Osteoblast (primary cell): ENCODE measurements at regions not wholly inside any gene's neighbourhood (a gene's known extent, or its start where the extent isn't known, plus 50 kb on each side); places are given as distances from the start of the nearest gene placed in this dataset.

Experiments used
- DNase-seq: peaks from one replicate; pipeline ENCODE4 v3.0.0; 2011; ENCODE audit warnings: low spot score, mixed read lengths; ENCODE audit not compliant: insufficient read length; ENCODE audit errors: missing footprints
- H2AFZ ChIP-seq: 2 replicates; pipeline ENCODE4 v1.6.0; 2011; ENCODE audit warnings: mild to moderate bottlenecking, low read length
- H3K27ac ChIP-seq: 2 replicates; pipeline ENCODE4 v1.5.1; 2011; ENCODE audit warnings: mild to moderate bottlenecking, low read depth, low read length, moderate library complexity
- H3K27me3 ChIP-seq: 2 replicates; pipeline ENCODE4 v1.6.0; 2012; ENCODE audit warnings: mild to moderate bottlenecking, control low read depth, inconsistent platforms, low read length, moderate library complexity; ENCODE audit not compliant: insufficient read depth
- H3K36me3 ChIP-seq: 2 replicates; pipeline ENCODE4 v1.5.1; 2011; ENCODE audit warnings: mild to moderate bottlenecking, low read length, control low read depth, moderate library complexity; ENCODE audit not compliant: insufficient read depth
- H3K4me1 ChIP-seq: 2 replicates; pipeline ENCODE4 v1.5.1; 2011; ENCODE audit warnings: mild to moderate bottlenecking, low read length, control low read depth, moderate library complexity; ENCODE audit not compliant: insufficient read depth
- H3K4me2 ChIP-seq: 2 replicates; pipeline ENCODE4 v1.6.0; 2011; ENCODE audit warnings: mild to moderate bottlenecking, low read length; ENCODE audit not compliant: insufficient read depth
- H3K4me3 ChIP-seq: fragments of 200-600 bp; sonication (generic); 3 replicates; pipeline ENCODE4 v1.5.1; 2012; ENCODE audit warnings: mild to moderate bottlenecking, low read length, inconsistent platforms; ENCODE audit not compliant: insufficient read depth
- H3K79me2 ChIP-seq: 2 replicates; pipeline ENCODE4 v1.6.0; 2012; ENCODE audit warnings: mild to moderate bottlenecking, low read length, control low read depth, inconsistent platforms; ENCODE audit not compliant: insufficient read depth
- H3K9me3 ChIP-seq: 2 replicates; pipeline ENCODE4 v1.5.1; 2011; ENCODE audit warnings: low read depth, low read length, control low read depth
- H4K20me1 ChIP-seq: 2 replicates; pipeline ENCODE4 v1.6.0; 2012; ENCODE audit warnings: mild to moderate bottlenecking, low read length, control low read depth; ENCODE audit not compliant: insufficient read depth
- TF ChIP-seq, protein P1 (sequence below): IDR thresholded peaks from 2 replicates; pipeline ENCODE4 v1.5.1; 2011; ENCODE audit warnings: mild to moderate bottlenecking, low read depth, low read length, moderate library complexity; ENCODE audit errors: extremely low read depth

DNA sequence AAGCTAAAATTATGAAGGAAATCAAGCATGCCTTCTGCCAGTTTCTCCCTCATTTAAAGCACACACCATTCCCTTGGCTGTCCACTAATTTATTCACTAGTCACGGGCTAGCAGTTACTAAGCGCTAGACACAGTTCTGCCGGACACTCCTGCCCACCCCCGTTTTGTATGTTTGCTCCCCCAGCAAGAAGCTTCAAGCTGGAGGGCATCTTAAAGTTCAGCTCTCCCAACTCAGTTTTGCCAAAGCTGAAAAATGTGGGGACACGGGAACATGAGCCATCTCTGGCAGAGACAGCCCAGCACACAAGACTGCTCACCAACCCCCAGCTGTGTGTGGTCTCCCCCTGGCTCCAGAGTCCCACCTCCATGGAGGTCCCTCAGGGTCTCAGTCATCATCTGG is 263.6 kb downstream of the BRD1 start:
- no peaks in the 10 kb centered on the region for H3K27me3 ChIP-seq

DNA sequence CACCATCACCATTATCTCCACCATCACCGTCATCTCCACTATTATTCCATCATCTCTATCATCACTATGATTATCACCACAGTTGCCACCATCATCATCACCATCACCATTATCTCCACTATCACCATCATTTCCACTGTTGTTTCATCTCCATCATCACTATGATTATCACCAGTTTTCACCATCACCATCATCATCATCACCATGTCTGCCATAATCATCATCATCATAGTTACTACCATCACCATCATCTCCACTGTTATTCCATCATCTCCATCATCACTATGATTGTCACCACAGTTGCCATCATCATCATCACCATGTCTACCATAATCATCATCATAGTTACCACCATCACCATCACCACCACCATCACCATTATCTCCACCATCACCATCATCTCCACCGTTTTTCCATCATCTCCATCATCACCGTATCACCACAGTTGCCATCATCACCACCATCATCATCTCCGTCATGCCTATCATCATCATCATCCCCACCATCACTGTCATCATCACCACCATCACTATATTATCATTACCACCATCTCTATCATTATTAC is 264.9 kb downstream of the BRD1 start:
- H3K27ac ChIP-seq: no peak overlapping the region
- H4K20me1 ChIP-seq: no peaks in the 10 kb centered on the region
- H2AFZ ChIP-seq: no peak overlapping the region
- no peaks in the 10 kb centered on the region for H3K27me3 ChIP-seq
- DNase-seq: no peak
- TF ChIP-seq, protein P1, sequence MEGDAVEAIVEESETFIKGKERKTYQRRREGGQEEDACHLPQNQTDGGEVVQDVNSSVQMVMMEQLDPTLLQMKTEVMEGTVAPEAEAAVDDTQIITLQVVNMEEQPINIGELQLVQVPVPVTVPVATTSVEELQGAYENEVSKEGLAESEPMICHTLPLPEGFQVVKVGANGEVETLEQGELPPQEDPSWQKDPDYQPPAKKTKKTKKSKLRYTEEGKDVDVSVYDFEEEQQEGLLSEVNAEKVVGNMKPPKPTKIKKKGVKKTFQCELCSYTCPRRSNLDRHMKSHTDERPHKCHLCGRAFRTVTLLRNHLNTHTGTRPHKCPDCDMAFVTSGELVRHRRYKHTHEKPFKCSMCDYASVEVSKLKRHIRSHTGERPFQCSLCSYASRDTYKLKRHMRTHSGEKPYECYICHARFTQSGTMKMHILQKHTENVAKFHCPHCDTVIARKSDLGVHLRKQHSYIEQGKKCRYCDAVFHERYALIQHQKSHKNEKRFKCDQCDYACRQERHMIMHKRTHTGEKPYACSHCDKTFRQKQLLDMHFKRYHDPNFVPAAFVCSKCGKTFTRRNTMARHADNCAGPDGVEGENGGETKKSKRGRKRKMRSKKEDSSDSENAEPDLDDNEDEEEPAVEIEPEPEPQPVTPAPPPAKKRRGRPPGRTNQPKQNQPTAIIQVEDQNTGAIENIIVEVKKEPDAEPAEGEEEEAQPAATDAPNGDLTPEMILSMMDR: no peak
- no peaks in the 10 kb centered on the region for H3K79me2 ChIP-seq
- no peak overlapping the region for H3K4me2 ChIP-seq
- H3K36me3 ChIP-seq: no peaks in the 10 kb centered on the region
- H3K9me3 ChIP-seq: peaks cover 9% of the 10 kb centered on the region
- no peak overlapping the region for H3K4me3 ChIP-seq
- no peaks in the 10 kb centered on the region for H3K4me1 ChIP-seq

More for the DNA sequence above, 263.6 kb downstream of the BRD1 start:
- Histone ChIP-seq H3K27ac (no peak overlapping the region), H3K4me1 (no peaks in the 10 kb centered on the region), H3K36me3 (no peaks in the 10 kb centered on the region), H3K9me3 (peaks cover 9% of the 10 kb centered on the region), H4K20me1 (no peaks in the 10 kb centered on the region), H2AFZ (no peak overlapping the region), H3K4me2 (no peak overlapping the region), H3K79me2 (no peaks in the 10 kb centered on the region), H3K4me3 (no peak overlapping the region)
- TF ChIP-seq, protein P1: no peak
- peak; percentile 67 for DNase-seq

DNA sequence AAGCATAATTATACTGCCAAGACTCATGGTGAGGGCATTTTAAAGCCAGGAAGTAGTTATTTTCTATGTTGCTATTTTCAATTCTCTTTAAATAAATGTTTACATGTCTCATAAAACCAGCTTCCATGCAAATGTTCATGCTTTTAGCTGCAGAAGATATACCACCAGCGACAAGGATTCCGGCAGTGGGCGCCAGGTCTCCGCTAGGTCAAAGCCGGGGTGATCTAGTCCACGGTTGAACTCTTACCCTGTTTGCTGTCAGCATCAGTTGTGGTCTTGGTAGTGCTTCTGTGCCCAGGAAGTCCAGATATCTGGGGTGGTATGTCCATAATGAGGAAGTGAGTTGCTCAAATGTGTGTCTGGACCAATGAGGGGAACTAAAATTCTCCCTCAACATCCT is 265.7 kb downstream of the BRD1 start:
- no peaks in the 10 kb centered on the region for H3K79me2 ChIP-seq
- no peaks in the 10 kb centered on the region for H3K36me3 ChIP-seq
- no peak overlapping the region for H3K4me3 ChIP-seq
- H3K27ac ChIP-seq: no peak overlapping the region
- DNase-seq: no peak
- no peaks in the 10 kb centered on the region for H3K4me1 ChIP-seq
- no peak overlapping the region for H2AFZ ChIP-seq
- peaks cover 9% of the 10 kb centered on the region for H3K9me3 ChIP-seq
- H4K20me1 ChIP-seq: no peaks in the 10 kb centered on the region
- TF ChIP-seq, protein P1: no peak
- H3K4me2 ChIP-seq: no peak overlapping the region
- no peaks in the 10 kb centered on the region for H3K27me3 ChIP-seq

DNA sequence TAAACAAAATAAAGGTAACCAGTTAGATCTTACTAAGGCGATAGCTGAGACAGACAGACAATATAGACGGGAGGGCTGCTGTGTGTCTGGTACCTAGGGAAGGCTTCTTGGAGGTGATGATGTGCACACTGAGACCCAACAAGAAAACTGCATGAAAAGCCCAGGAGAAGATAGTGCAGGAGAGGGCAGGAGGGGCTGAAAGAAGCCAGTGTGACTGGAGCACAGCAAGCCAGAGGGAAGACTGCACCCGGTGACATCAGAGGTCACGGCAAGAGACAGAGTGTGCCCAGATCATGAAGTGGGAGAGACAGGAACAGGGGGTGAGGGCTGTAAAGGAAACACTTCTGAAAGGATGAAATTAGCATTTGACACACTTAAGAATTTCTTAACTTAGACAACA is 266.3 kb downstream of the BRD1 start:
- Histone ChIP-seq H3K4me3 (no peak overlapping the region), H3K4me1 (no peaks in the 10 kb centered on the region), H3K4me2 (no peak overlapping the region), H4K20me1 (no peaks in the 10 kb centered on the region), H3K36me3 (no peaks in the 10 kb centered on the region), H3K27me3 (no peaks in the 10 kb centered on the region), H2AFZ (no peak overlapping the region), H3K9me3 (peaks cover 9% of the 10 kb centered on the region), H3K79me2 (no peaks in the 10 kb centered on the region), H3K27ac (no peak overlapping the region)
- TF ChIP-seq, protein P1: no peak
- DNase-seq: no peak
